H9 (cell line): ENCODE measurements at regions not wholly inside any gene's neighbourhood (a gene's known extent, or its start where the extent isn't known, plus 50 kb on each side); places are given as distances from the start of the nearest gene placed in this dataset.

ENCODE experiments used
- DNase-seq: peaks from one replicate; pipeline ENCODE4 v3.0.0-alpha.2; 2017
- H2AFZ ChIP-seq: one replicate; pipeline ENCODE4 v1.6.1; 2013; ENCODE audit warnings: mild to moderate bottlenecking, low read length, control low read depth, moderate library complexity
- H2AK5ac ChIP-seq: 2 replicates; pipeline ENCODE4 v1.6.1; 2013; ENCODE audit warnings: low read length, control low read depth, mixed read lengths; ENCODE audit not compliant: insufficient read length
- H2BK120ac ChIP-seq: one replicate; pipeline ENCODE4 v1.6.1; 2013; ENCODE audit warnings: low read depth, mild to moderate bottlenecking, low read length, control low read depth, inconsistent platforms; ENCODE audit not compliant: poor library complexity, severe bottlenecking
- H2BK12ac ChIP-seq: 2 replicates; pipeline ENCODE4 v1.6.1; 2013; ENCODE audit warnings: low read length, control low read depth, mixed read lengths, low read depth; ENCODE audit not compliant: insufficient read length
- H2BK15ac ChIP-seq: 2 replicates; pipeline ENCODE4 v1.6.1; 2013; ENCODE audit warnings: low read depth, low read length, control low read depth
- H2BK20ac ChIP-seq: one replicate; pipeline ENCODE4 v1.6.1; 2013; ENCODE audit warnings: low read depth, mild to moderate bottlenecking, low read length, control low read depth, inconsistent platforms; ENCODE audit not compliant: poor library complexity, severe bottlenecking
- H2BK5ac ChIP-seq: 2 replicates; pipeline ENCODE4 v1.6.1; 2013; ENCODE audit warnings: low read length, control low read depth, mixed read lengths; ENCODE audit not compliant: insufficient read length
- H3K14ac ChIP-seq: 2 replicates; pipeline ENCODE4 v1.6.1; 2013; ENCODE audit warnings: low read length, control low read depth; ENCODE audit not compliant: insufficient read depth
- H3K18ac ChIP-seq: 2 replicates; pipeline ENCODE4 v1.6.1; 2013; ENCODE audit warnings: low read depth, mild to moderate bottlenecking, mixed read lengths, low read length, control low read depth; ENCODE audit not compliant: insufficient read length
- H3K23ac ChIP-seq: 2 replicates; pipeline ENCODE4 v1.6.1; 2013; ENCODE audit warnings: low read length, control low read depth, mixed read lengths, low read depth; ENCODE audit not compliant: insufficient read length
- H3K23me2 ChIP-seq: 2 replicates; pipeline ENCODE4 v1.6.1; 2013; ENCODE audit warnings: low read depth, mild to moderate bottlenecking, mixed read lengths, low read length, control low read depth; ENCODE audit not compliant: insufficient read length, poor library complexity, severe bottlenecking
- H3K27ac ChIP-seq: 2 replicates; pipeline ENCODE4 v1.5.1; 2013; ENCODE audit warnings: low read length, control low read depth, mixed read lengths, low read depth; ENCODE audit not compliant: insufficient read length
- H3K27me3 ChIP-seq: 2 replicates; pipeline ENCODE4 v1.6.1; 2013; ENCODE audit warnings: low read length, control low read depth, inconsistent platforms; ENCODE audit not compliant: insufficient read depth
- H3K4ac ChIP-seq: 2 replicates; pipeline ENCODE4 v1.6.1; 2013; ENCODE audit warnings: low read depth, mild to moderate bottlenecking, control low read depth, inconsistent platforms, low read length, moderate library complexity
- H3K4me1 ChIP-seq: 2 replicates; pipeline ENCODE4 v1.6.1; 2013; ENCODE audit warnings: low read length, control low read depth, inconsistent platforms; ENCODE audit not compliant: insufficient read depth
- H3K4me2 ChIP-seq: 2 replicates; pipeline ENCODE4 v1.6.1; 2013; ENCODE audit warnings: low read length, control low read depth, mixed read lengths; ENCODE audit not compliant: insufficient read length, insufficient read depth
- H3K56ac ChIP-seq: 2 replicates; pipeline ENCODE4 v1.6.1; 2013; ENCODE audit warnings: low read depth, mild to moderate bottlenecking, mixed read lengths, low read length, control low read depth; ENCODE audit not compliant: insufficient read length
- H3K79me1 ChIP-seq: 2 replicates; pipeline ENCODE4 v1.6.1; 2013; ENCODE audit warnings: low read depth, mild to moderate bottlenecking, moderate library complexity, low read length, control low read depth, inconsistent platforms; ENCODE audit not compliant: insufficient read depth, poor library complexity, severe bottlenecking
- H3K79me2 ChIP-seq: 2 replicates; pipeline ENCODE4 v1.6.1; 2013; ENCODE audit warnings: low read length, control low read depth, inconsistent platforms; ENCODE audit not compliant: insufficient read depth
- H3K9ac ChIP-seq: 2 replicates; pipeline ENCODE4 v1.6.1; 2013; ENCODE audit warnings: low read length, control low read depth, mixed read lengths; ENCODE audit not compliant: insufficient read length; ENCODE audit errors: extremely low read depth
- H3K9me3 ChIP-seq: one replicate; pipeline ENCODE4 v1.6.1; 2013; ENCODE audit warnings: low read depth, low read length, inconsistent platforms; ENCODE audit not compliant: control insufficient read depth
- H3T11ph ChIP-seq: one replicate; pipeline ENCODE4 v1.6.1; 2013; ENCODE audit warnings: mild to moderate bottlenecking, low read length, control low read depth, inconsistent platforms
- H4K20me1 ChIP-seq: one replicate; pipeline ENCODE4 v1.6.1; 2013; ENCODE audit not compliant: control insufficient read depth, insufficient read length, insufficient read depth
- H4K5ac ChIP-seq: 2 replicates; pipeline ENCODE4 v1.6.1; 2013; ENCODE audit warnings: low read depth, mild to moderate bottlenecking, mixed read lengths, low read length, control low read depth; ENCODE audit not compliant: insufficient read length
- H4K8ac ChIP-seq: replicated peaks from 2 replicates; pipeline ENCODE4 v1.6.1; 2013; ENCODE audit warnings: low read length, control low read depth, mixed read lengths, low read depth; ENCODE audit not compliant: insufficient read length
- H4K91ac ChIP-seq: 2 replicates; pipeline ENCODE4 v1.6.1; 2013; ENCODE audit warnings: low read depth, mild to moderate bottlenecking, moderate library complexity, mixed read lengths, low read length, control low read depth; ENCODE audit not compliant: insufficient read length
- H3K27ac Mint-ChIP-seq, 3 experiments: 2 replicates in 2 of 3; 3 replicates in 1 of 3; pipeline ENCODE4 v1.8.0; 2020 to 2021; ENCODE audit warnings: mixed read lengths in 3 of 3, mild to moderate bottlenecking in 1 of 3, moderate library complexity in 1 of 3
- H3K27me3 Mint-ChIP-seq: 2 replicates; pipeline ENCODE4 v1.8.0; 2021; ENCODE audit warnings: low read depth, mild to moderate bottlenecking, moderate library complexity, mixed read lengths
- H3K36me3 Mint-ChIP-seq, 3 experiments: 2 replicates in 2 of 3; 3 replicates in 1 of 3; pipeline ENCODE4 v1.8.0; 2020 to 2021; ENCODE audit warnings: low read depth in 3 of 3, mixed read lengths in 3 of 3; ENCODE audit not compliant: insufficient read depth in 1 of 3
- H3K4me1 Mint-ChIP-seq, 2 experiments: 2 replicates each; pipeline ENCODE4 v1.8.0; 2020; ENCODE audit warnings: mixed read lengths in 2 of 2
- H3K4me3 Mint-ChIP-seq, 2 experiments: 2 replicates in 1 of 2; 3 replicates in 1 of 2; pipeline ENCODE4 v1.8.0; 2020 to 2021; ENCODE audit warnings: mild to moderate bottlenecking in 2 of 2, mixed read lengths in 2 of 2, moderate library complexity in 1 of 2
- H3K9me3 Mint-ChIP-seq, 2 experiments: 2 replicates in 1 of 2; 3 replicates in 1 of 2; pipeline ENCODE4 v1.8.0; 2020; ENCODE audit warnings: mild to moderate bottlenecking in 2 of 2, mixed read lengths in 2 of 2, moderate library complexity in 1 of 2
- WGBS: extraction: QIAGEN DNeasy Blood & Tissue Kit; methylation state at CpG from one replicate; pipeline ENCODE4 v1.1.7; 2013; ENCODE audit warnings: missing lambda C conversion rate, low lambda C conversion rate, mixed read lengths; ENCODE audit not compliant: insufficient read length; ENCODE audit errors: extremely low coverage; 5-methylcytosine and 5-hydroxymethylcytosine counted together
- TF ChIP-seq, protein P1 (sequence below): fragments of 200-600 bp; sonication (generic); conservative IDR thresholded peaks from 3 replicates; pipeline ENCODE4 v1.8.0; 2021; ENCODE audit warnings: antibody characterized with exemption, mild to moderate bottlenecking

DNA sequence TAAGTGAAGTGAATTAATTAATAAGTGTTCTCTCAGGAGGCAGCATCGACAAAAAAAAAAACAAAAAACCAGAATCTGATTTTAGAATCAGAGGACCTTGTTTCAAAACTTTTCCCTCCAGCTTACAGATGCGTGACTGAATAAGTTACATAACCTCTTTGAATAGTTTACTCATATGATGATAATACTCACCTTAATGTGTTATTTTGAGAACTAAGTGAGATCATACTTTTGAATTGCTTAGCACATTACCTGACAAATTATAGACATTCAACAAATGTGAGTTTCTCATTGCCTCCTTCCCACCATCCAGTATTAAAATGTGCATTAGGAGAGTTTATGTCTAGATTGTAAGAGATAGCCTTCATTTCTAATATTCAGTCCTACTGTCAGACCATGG, 94.0 kb downstream of the SOX2 start:
- Histone ChIP-seq H3K23ac (no peak overlapping the region), H3K56ac (no peak overlapping the region), H3K27ac (no peak overlapping the region), H4K91ac (no peak overlapping the region), H3K79me2 (no peaks in the 10 kb centered on the region), H3K27me3 (no peaks in the 10 kb centered on the region), H3K79me1 (no peaks in the 10 kb centered on the region), H2BK12ac (no peak overlapping the region), H2AK5ac (no peak overlapping the region), H4K20me1 (no peaks in the 10 kb centered on the region), H2BK120ac (no peak overlapping the region), H4K5ac (no peak overlapping the region), H3K4me1 (no peaks in the 10 kb centered on the region), H3K9me3 (no peaks in the 10 kb centered on the region), H2BK20ac (no peak overlapping the region), H3K4me2 (no peak overlapping the region), H2BK5ac (no peak overlapping the region), H3K23me2 (no peaks in the 10 kb centered on the region), H3K9ac (no peak overlapping the region), H2BK15ac (no peak overlapping the region), H3K18ac (no peak overlapping the region), H3K4ac (no peak overlapping the region), H3T11ph (no peak overlapping the region), H3K14ac (no peak overlapping the region), H4K8ac (no peak overlapping the region), H2AFZ (no peak overlapping the region)
- no peak for DNase-seq
- Mint-ChIP-seq H3K9me3 (no peaks in the 10 kb centered on the region), H3K36me3 (no peaks in the 10 kb centered on the region), H3K4me1 (peaks cover 17% of the 10 kb centered on the region in 2 experiments), H3K4me3 (no peak overlapping the region), H3K27me3 (no peaks in the 10 kb centered on the region), H3K27ac (no peak overlapping the region)
- TF ChIP-seq, protein P1, sequence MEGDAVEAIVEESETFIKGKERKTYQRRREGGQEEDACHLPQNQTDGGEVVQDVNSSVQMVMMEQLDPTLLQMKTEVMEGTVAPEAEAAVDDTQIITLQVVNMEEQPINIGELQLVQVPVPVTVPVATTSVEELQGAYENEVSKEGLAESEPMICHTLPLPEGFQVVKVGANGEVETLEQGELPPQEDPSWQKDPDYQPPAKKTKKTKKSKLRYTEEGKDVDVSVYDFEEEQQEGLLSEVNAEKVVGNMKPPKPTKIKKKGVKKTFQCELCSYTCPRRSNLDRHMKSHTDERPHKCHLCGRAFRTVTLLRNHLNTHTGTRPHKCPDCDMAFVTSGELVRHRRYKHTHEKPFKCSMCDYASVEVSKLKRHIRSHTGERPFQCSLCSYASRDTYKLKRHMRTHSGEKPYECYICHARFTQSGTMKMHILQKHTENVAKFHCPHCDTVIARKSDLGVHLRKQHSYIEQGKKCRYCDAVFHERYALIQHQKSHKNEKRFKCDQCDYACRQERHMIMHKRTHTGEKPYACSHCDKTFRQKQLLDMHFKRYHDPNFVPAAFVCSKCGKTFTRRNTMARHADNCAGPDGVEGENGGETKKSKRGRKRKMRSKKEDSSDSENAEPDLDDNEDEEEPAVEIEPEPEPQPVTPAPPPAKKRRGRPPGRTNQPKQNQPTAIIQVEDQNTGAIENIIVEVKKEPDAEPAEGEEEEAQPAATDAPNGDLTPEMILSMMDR = no peak
- no CpG with 5 or more reads among the region's 2 CpGs for WGBS
